WTC11 (cell line): ENCODE measurements at regions not wholly inside any gene's neighbourhood (a gene's known extent, or its start where the extent isn't known, plus 50 kb on each side); places are given as distances from the start of the nearest gene placed in this dataset.

Source experiments
- ATAC-seq: fragments of 200-7000 bp; cut with Tn5 transposase; 2 replicates; pipeline ENCODE4 v1.10.0; 2021; ENCODE audit warnings: mild to moderate bottlenecking, moderate library complexity
- CTCF ChIA-PET: fragments of 300-600 bp; sonication (Branson Sonifier 250); formaldehyde crosslinking; loops from one replicate; lab custom pipeline; 2021; ENCODE audit warnings: antibody characterized with exemption; lab: Charles Lee
- POLR2A ChIA-PET: fragments of 350-600 bp; sonication (Branson Sonifier 250); formaldehyde crosslinking; loops from one replicate; lab custom pipeline; 2021; ENCODE audit warnings: antibody characterized with exemption; lab: Charles Lee
- DNase-seq: peaks from one replicate; pipeline ENCODE4 v3.0.0; 2021; ENCODE audit warnings: low spot score
- H3K27ac Mint-ChIP-seq: 2 replicates; pipeline ENCODE4 v1.8.0; 2021; ENCODE audit warnings: mixed read lengths
- H3K27me3 Mint-ChIP-seq: 2 replicates; pipeline ENCODE4 v1.8.0; 2021; ENCODE audit warnings: low read depth, mild to moderate bottlenecking, moderate library complexity, mixed read lengths
- H3K36me3 Mint-ChIP-seq: 2 replicates; pipeline ENCODE4 v1.8.0; 2021; ENCODE audit warnings: mixed read lengths
- H3K4me1 Mint-ChIP-seq: 2 replicates; pipeline ENCODE4 v1.8.0; 2022; ENCODE audit warnings: mixed read lengths
- H3K4me3 Mint-ChIP-seq: 2 replicates; pipeline ENCODE4 v1.8.0; 2021; ENCODE audit warnings: mild to moderate bottlenecking, moderate library complexity, mixed read lengths
- H3K9me3 Mint-ChIP-seq: 2 replicates; pipeline ENCODE4 v1.8.0; 2021; ENCODE audit warnings: mixed read lengths
- CREB1 ChIP-seq: sonication (generic); formaldehyde crosslinking; IDR thresholded peaks from 2 replicates; pipeline ENCODE4 v1.8.0; 2023; ENCODE audit warnings: mild to moderate bottlenecking, missing genetic modification reagents
- CREM ChIP-seq: sonication (generic); formaldehyde crosslinking; IDR thresholded peaks from 2 replicates; pipeline ENCODE4 v1.8.1; 2022; ENCODE audit warnings: mild to moderate bottlenecking, missing genetic modification reagents, moderate library complexity
- GRHL2 ChIP-seq: fragments of 250-450 bp; sonication (Bioruptor Pico); IDR thresholded peaks from 2 replicates; pipeline ENCODE4 v1.8.0; 2022; ENCODE audit warnings: mild to moderate bottlenecking, moderate library complexity; ENCODE audit not compliant: insufficient replicate concordance, severe bottlenecking
- GTF2I ChIP-seq: fragments of 250-450 bp; sonication (Bioruptor Pico); conservative IDR thresholded peaks from 2 replicates; pipeline ENCODE4 v1.4.0; 2021; ENCODE audit warnings: mild to moderate bottlenecking
- IRF2 ChIP-seq: sonication (generic); formaldehyde crosslinking; IDR thresholded peaks from 2 replicates; pipeline ENCODE4 v1.8.0; 2022; ENCODE audit warnings: low read depth, missing genetic modification reagents, borderline replicate concordance
- NR3C1 ChIP-seq: sonication (generic); formaldehyde crosslinking; conservative IDR thresholded peaks from 2 replicates; pipeline ENCODE4 v1.8.1; 2023; ENCODE audit warnings: low read depth, mild to moderate bottlenecking, missing genetic modification reagents
- OVOL2 ChIP-seq: fragments of 250-450 bp; sonication (Bioruptor Pico); IDR thresholded peaks from 2 replicates; pipeline ENCODE4 v1.9.0; 2021; ENCODE audit warnings: mild to moderate bottlenecking, borderline replicate concordance
- SMAD4 ChIP-seq: sonication (generic); formaldehyde crosslinking; IDR thresholded peaks from 2 replicates; pipeline ENCODE4 v1.8.0; 2022; ENCODE audit warnings: mild to moderate bottlenecking, missing genetic modification reagents
- TCF7 ChIP-seq: sonication (generic); formaldehyde crosslinking; IDR thresholded peaks from 2 replicates; pipeline ENCODE4 v1.8.0; 2022; ENCODE audit warnings: mild to moderate bottlenecking, low read depth, missing genetic modification reagents, moderate library complexity
- TEAD1 ChIP-seq: sonication (generic); formaldehyde crosslinking; IDR thresholded peaks from 2 replicates; pipeline ENCODE4 v1.8.0; 2022; ENCODE audit warnings: mild to moderate bottlenecking, missing genetic modification reagents
- TP53 ChIP-seq: sonication (generic); formaldehyde crosslinking; IDR thresholded peaks from 2 replicates; pipeline ENCODE4 v1.8.1; 2023; ENCODE audit warnings: mild to moderate bottlenecking, missing genetic modification reagents
- ZBTB21 ChIP-seq: sonication (generic); formaldehyde crosslinking; IDR thresholded peaks from 2 replicates; pipeline ENCODE4 v1.8.1; 2023; ENCODE audit warnings: mild to moderate bottlenecking, missing genetic modification reagents, borderline replicate concordance
- ZNF121 ChIP-seq: sonication (generic); formaldehyde crosslinking; IDR thresholded peaks from 2 replicates; pipeline ENCODE4 v1.8.0; 2023; ENCODE audit warnings: missing genetic modification reagents
- ZNF219 ChIP-seq: sonication (generic); formaldehyde crosslinking; IDR thresholded peaks from 2 replicates; pipeline ENCODE4 v1.8.0; 2023; ENCODE audit warnings: missing genetic modification reagents, mild to moderate bottlenecking, borderline replicate concordance
- ZNF317 ChIP-seq: sonication (generic); formaldehyde crosslinking; IDR thresholded peaks from 2 replicates; pipeline ENCODE4 v1.8.1; 2023; ENCODE audit warnings: low read depth, mild to moderate bottlenecking, moderate library complexity, missing genetic modification reagents, borderline replicate concordance
- TF ChIP-seq, protein P1 (sequence below): sonication (generic); formaldehyde crosslinking; IDR thresholded peaks from 2 replicates; pipeline ENCODE4 v1.8.0; 2022; ENCODE audit warnings: mild to moderate bottlenecking, missing genetic modification reagents
- TF ChIP-seq, protein P2 (sequence below): sonication (generic); formaldehyde crosslinking; IDR thresholded peaks from 2 replicates; pipeline ENCODE4 v1.8.1; 2023; ENCODE audit warnings: mild to moderate bottlenecking, moderate library complexity, missing genetic modification reagents
- TF ChIP-seq, protein P3 (sequence below): sonication (generic); formaldehyde crosslinking; IDR thresholded peaks from 2 replicates; pipeline ENCODE4 v1.8.1; 2023; ENCODE audit warnings: mild to moderate bottlenecking, missing genetic modification reagents
- TF ChIP-seq, protein P4 (sequence below): fragments of 250-450 bp; sonication (Bioruptor Pico); IDR thresholded peaks from 2 replicates; pipeline ENCODE4 v1.8.0; 2021; ENCODE audit warnings: mild to moderate bottlenecking
- TF ChIP-seq, protein P5 (sequence below): fragments of 200-600 bp; IDR thresholded peaks from 2 replicates; pipeline ENCODE4 v1.8.0; 2022; ENCODE audit warnings: antibody characterized with exemption
- TF ChIP-seq, protein P6 (sequence below): sonication (generic); formaldehyde crosslinking; conservative IDR thresholded peaks from 2 replicates; pipeline ENCODE4 v1.8.1; 2022; ENCODE audit warnings: mild to moderate bottlenecking, missing genetic modification reagents

DNA sequence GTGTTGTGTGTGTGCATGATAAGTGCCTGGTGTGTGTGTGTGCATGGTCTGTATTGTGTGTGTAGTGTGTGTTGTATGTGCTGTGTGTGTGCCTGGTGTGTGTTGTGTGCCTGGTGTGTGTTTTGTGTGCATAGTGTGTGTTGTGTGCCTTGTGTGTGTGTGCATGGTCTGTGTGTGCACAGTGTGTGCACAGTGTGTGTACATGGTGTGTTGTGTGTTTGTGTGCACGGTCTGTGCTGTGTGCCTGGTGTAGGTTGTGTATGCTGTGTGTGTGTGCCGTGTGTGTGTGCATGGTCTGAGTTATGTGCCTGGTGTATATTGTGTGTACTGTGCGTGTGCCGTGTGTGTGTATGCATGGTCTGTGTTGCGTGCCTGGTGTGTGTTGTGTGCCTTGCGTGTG, 403.0 kb upstream of the RNF32 start:
- Mint-ChIP-seq H3K27me3 (no peaks in the 10 kb centered on the region), H3K4me3 (no peak overlapping the region), H3K9me3 (peaks cover 43% of the 10 kb centered on the region), H3K4me1 (no peaks in the 10 kb centered on the region), H3K27ac (no peak overlapping the region), H3K36me3 (peaks cover 36% of the 10 kb centered on the region)
- DNase-seq (no peak), ATAC-seq (no peak)
- TF ChIP-seq GRHL2 (CRISPR knock-in tag): no peak
- TF ChIP-seq ZNF219: no peak
- no peak for TF ChIP-seq OVOL2 (CRISPR knock-in tag)
- TF ChIP-seq, protein P1, sequence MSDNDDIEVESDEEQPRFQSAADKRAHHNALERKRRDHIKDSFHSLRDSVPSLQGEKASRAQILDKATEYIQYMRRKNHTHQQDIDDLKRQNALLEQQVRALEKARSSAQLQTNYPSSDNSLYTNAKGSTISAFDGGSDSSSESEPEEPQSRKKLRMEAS (CRISPR knock-in tag): no peak
- TF ChIP-seq ZBTB21 (CRISPR knock-in tag): no peak
- TF ChIP-seq CREM (CRISPR knock-in tag): no peak
- no peak for TF ChIP-seq SMAD4 (CRISPR knock-in tag)
- no peak for TF ChIP-seq GTF2I (CRISPR knock-in tag)
- no peak for TF ChIP-seq TP53 (CRISPR knock-in tag)
- TF ChIP-seq, protein P2, sequence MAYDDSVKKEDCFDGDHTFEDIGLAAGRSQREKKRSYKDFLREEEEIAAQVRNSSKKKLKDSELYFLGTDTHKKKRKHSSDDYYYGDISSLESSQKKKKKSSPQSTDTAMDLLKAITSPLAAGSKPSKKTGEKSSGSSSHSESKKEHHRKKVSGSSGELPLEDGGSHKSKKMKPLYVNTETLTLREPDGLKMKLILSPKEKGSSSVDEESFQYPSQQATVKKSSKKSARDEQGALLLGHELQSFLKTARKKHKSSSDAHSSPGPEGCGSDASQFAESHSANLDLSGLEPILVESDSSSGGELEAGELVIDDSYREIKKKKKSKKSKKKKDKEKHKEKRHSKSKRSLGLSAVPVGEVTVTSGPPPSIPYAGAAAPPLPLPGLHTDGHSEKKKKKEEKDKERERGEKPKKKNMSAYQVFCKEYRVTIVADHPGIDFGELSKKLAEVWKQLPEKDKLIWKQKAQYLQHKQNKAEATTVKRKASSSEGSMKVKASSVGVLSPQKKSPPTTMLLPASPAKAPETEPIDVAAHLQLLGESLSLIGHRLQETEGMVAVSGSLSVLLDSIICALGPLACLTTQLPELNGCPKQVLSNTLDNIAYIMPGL: no peak
- no peak for TF ChIP-seq ZNF317 (CRISPR knock-in tag)
- TF ChIP-seq, protein P3, sequence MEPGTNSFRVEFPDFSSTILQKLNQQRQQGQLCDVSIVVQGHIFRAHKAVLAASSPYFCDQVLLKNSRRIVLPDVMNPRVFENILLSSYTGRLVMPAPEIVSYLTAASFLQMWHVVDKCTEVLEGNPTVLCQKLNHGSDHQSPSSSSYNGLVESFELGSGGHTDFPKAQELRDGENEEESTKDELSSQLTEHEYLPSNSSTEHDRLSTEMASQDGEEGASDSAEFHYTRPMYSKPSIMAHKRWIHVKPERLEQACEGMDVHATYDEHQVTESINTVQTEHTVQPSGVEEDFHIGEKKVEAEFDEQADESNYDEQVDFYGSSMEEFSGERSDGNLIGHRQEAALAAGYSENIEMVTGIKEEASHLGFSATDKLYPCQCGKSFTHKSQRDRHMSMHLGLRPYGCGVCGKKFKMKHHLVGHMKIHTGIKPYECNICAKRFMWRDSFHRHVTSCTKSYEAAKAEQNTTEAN (CRISPR knock-in tag): no peak
- no peak for TF ChIP-seq NR3C1 (CRISPR knock-in tag)
- TF ChIP-seq, protein P4, sequence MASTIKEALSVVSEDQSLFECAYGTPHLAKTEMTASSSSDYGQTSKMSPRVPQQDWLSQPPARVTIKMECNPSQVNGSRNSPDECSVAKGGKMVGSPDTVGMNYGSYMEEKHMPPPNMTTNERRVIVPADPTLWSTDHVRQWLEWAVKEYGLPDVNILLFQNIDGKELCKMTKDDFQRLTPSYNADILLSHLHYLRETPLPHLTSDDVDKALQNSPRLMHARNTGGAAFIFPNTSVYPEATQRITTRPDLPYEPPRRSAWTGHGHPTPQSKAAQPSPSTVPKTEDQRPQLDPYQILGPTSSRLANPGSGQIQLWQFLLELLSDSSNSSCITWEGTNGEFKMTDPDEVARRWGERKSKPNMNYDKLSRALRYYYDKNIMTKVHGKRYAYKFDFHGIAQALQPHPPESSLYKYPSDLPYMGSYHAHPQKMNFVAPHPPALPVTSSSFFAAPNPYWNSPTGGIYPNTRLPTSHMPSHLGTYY (CRISPR knock-in tag): no peak
- TF ChIP-seq IRF2 (CRISPR knock-in tag): no peak
- TF ChIP-seq CREB1: no peak
- no peak for TF ChIP-seq TCF7 (CRISPR knock-in tag)
- TF ChIP-seq, protein P5, sequence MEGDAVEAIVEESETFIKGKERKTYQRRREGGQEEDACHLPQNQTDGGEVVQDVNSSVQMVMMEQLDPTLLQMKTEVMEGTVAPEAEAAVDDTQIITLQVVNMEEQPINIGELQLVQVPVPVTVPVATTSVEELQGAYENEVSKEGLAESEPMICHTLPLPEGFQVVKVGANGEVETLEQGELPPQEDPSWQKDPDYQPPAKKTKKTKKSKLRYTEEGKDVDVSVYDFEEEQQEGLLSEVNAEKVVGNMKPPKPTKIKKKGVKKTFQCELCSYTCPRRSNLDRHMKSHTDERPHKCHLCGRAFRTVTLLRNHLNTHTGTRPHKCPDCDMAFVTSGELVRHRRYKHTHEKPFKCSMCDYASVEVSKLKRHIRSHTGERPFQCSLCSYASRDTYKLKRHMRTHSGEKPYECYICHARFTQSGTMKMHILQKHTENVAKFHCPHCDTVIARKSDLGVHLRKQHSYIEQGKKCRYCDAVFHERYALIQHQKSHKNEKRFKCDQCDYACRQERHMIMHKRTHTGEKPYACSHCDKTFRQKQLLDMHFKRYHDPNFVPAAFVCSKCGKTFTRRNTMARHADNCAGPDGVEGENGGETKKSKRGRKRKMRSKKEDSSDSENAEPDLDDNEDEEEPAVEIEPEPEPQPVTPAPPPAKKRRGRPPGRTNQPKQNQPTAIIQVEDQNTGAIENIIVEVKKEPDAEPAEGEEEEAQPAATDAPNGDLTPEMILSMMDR: no peak
- TF ChIP-seq TEAD1 (CRISPR knock-in tag): no peak
- ChIA-PET CTCF (no interaction called here), POLR2A (no interaction called here)

DNA sequence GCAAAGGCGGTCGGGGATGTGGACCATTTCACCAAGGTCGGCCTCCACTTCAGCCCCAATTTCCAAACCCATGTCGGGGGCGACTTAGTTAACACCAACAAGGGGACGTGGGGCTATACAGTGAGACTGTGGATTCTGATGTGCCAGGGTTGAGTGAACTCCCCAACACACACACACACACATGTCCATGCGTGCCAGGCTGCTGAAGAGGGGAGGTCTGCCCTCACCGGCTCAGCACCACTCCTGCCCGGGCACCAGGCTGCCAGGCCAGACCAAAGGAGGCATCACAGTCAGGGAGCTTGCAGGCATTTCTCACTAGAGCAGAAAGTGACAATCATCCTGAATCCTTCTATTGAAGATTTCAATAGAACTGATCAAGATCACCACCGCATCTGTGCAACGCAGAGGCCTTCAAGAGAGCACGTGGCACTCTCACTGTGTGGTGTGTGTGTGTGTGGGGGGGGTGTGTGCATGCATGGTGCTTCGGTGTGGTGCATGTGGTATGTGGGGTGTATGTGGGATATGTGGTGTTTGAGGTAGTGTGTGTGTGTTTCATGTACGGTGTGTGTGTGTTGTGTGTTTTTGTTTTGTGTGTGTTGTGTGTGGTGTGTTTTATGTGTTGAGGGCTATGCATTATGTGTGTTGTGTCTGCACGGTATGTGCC, 403.5 kb upstream of the RNF32 start:
- peaks cover 42% of the 10 kb centered on the region for H3K9me3 Mint-ChIP-seq
- peaks cover 36% of the 10 kb centered on the region for H3K36me3 Mint-ChIP-seq
- TF ChIP-seq, protein P6, sequence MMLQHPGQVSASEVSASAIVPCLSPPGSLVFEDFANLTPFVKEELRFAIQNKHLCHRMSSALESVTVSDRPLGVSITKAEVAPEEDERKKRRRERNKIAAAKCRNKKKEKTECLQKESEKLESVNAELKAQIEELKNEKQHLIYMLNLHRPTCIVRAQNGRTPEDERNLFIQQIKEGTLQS (CRISPR knock-in tag): no peak
- TF ChIP-seq ZNF121: no peak
- no peak overlapping the region for H3K4me3 Mint-ChIP-seq
- no peaks in the 10 kb centered on the region for H3K4me1 Mint-ChIP-seq
- ATAC-seq (no peak), DNase-seq (no peak)
- no peak overlapping the region for H3K27ac Mint-ChIP-seq
- ChIA-PET POLR2A (no interaction called here), CTCF (no interaction called here)
- H3K27me3 Mint-ChIP-seq: no peaks in the 10 kb centered on the region
